ENCODE measurements at regions not wholly inside any gene's neighbourhood (a gene's known extent, or its start where the extent isn't known, plus 50 kb on each side); places are given as distances from the start of the nearest gene placed in this dataset.

DNA sequence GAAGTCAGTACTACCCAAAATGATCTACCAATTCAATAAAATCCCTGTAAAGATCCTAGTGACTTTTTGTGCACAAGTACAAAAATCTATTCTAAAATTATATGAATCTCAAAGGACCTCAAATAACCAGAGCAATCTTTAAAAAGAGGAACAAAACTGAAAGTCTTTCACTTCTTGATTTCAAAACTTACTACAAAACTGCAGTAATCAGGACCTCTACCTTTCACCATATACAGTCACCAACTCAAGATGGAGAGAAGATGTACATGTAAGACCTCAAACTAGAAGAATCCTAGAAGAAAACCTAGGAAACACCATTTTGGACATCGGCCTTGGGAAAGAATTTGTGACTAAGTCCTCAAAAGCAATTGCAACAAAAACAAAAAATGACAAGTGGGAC is 109.5 kb upstream of the CD93 start:
- TF ChIP-seq POLR2A (IDR thresholded peaks at IDR 0.05) (no peak), EP300 (IDR thresholded peaks at IDR 0.05; ENCODE audit: low read depth) (no peak)
- TF ChIP-seq, protein P1, sequence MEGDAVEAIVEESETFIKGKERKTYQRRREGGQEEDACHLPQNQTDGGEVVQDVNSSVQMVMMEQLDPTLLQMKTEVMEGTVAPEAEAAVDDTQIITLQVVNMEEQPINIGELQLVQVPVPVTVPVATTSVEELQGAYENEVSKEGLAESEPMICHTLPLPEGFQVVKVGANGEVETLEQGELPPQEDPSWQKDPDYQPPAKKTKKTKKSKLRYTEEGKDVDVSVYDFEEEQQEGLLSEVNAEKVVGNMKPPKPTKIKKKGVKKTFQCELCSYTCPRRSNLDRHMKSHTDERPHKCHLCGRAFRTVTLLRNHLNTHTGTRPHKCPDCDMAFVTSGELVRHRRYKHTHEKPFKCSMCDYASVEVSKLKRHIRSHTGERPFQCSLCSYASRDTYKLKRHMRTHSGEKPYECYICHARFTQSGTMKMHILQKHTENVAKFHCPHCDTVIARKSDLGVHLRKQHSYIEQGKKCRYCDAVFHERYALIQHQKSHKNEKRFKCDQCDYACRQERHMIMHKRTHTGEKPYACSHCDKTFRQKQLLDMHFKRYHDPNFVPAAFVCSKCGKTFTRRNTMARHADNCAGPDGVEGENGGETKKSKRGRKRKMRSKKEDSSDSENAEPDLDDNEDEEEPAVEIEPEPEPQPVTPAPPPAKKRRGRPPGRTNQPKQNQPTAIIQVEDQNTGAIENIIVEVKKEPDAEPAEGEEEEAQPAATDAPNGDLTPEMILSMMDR (IDR thresholded peaks at IDR 0.05) = no peak

All from transverse colon (tissue), 3 donors.